ENCODE measurements at regions not wholly inside any gene's neighbourhood (a gene's known extent, or its start where the extent isn't known, plus 50 kb on each side); places are given as distances from the start of the nearest gene placed in this dataset.
"Not testable (repeated sequence)": the region's sequence is repeated elsewhere in the genome, so short reads cannot be mapped to it uniquely, and the experiment has no call there.

DNA sequence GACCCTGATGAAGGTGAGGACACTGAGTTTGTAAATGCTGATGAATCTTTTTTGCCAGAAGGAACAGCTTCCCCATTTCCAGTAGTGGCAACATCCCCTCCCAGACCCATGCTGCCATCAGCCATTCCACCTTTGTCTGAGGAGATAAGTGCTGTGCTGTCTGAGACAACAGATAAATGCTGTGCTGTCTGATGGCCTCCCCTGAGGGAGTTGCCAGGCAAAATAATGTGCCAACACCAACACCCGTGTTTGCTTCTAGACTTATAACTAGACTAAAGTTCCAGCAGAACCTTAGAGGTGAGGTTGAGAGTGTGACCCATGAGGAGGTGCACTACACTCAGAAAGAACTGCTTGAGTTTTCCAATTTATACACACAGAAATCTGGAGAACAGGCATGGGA lies 349.5 kb downstream of the C12orf75 start:
- no peak overlapping the region for H3K27ac ChIP-seq (replicated peaks in 1 of 4)
- H3K27me3 ChIP-seq: no peaks in the 10 kb centered on the region
- H3K4me1 ChIP-seq: peaks cover 20 to 28% (median 26%) of the 10 kb centered on the region in 4 donors
- no peak for TF ChIP-seq POLR2A (IDR thresholded peaks at IDR 0.05; ENCODE audit: low read depth)
- TF ChIP-seq EP300 (IDR thresholded peaks at IDR 0.05): no peak
- DNase-seq (ENCODE audit: extremely low spot score): no peak
- H3K4me3 ChIP-seq: no peak overlapping the region
- intact Hi-C loops (cut with DNase I): no loop called here
- H3K36me3 ChIP-seq: no peaks in the 10 kb centered on the region
- no peaks in the 10 kb centered on the region for H3K9me3 ChIP-seq
- WGBS: 100% methylated on average over 1 of the region's 1 CpG

DNA sequence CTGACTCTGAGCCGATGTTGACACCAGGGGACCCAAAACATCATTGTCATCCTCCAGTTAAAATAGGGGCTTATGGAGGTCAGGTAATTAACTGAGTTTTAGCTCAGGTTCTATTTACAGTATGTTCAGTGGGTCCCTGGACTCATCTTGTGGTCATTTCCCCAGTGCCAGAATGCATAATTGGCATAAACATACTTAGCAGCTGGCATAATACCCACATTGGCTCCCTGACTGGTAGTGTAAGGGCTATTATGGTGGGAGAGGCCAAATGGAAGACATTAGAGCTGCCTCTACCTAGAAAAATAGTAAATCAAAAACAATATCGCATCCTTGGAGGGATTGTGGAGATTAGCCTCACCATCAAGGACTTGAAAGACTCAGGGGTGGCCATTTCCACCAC lies 350.9 kb downstream of the C12orf75 start:
- H3K27ac ChIP-seq (replicated peaks in 1 of 4): no peak overlapping the region
- 98% methylated on average over 2 of the region's 2 CpGs for WGBS
- DNase-seq (ENCODE audit: extremely low spot score): no peak
- H3K9me3 ChIP-seq: no peaks in the 10 kb centered on the region
- intact Hi-C loops (cut with DNase I): no loop called here
- no peak for TF ChIP-seq POLR2AphosphoS5 (IDR thresholded peaks at IDR 0.05)
- TF ChIP-seq EP300 (IDR thresholded peaks at IDR 0.05): no peak
- TF ChIP-seq POLR2A (IDR thresholded peaks at IDR 0.05; ENCODE audit: low read depth): no peak
- TF ChIP-seq, protein P1, sequence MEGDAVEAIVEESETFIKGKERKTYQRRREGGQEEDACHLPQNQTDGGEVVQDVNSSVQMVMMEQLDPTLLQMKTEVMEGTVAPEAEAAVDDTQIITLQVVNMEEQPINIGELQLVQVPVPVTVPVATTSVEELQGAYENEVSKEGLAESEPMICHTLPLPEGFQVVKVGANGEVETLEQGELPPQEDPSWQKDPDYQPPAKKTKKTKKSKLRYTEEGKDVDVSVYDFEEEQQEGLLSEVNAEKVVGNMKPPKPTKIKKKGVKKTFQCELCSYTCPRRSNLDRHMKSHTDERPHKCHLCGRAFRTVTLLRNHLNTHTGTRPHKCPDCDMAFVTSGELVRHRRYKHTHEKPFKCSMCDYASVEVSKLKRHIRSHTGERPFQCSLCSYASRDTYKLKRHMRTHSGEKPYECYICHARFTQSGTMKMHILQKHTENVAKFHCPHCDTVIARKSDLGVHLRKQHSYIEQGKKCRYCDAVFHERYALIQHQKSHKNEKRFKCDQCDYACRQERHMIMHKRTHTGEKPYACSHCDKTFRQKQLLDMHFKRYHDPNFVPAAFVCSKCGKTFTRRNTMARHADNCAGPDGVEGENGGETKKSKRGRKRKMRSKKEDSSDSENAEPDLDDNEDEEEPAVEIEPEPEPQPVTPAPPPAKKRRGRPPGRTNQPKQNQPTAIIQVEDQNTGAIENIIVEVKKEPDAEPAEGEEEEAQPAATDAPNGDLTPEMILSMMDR (IDR thresholded peaks at IDR 0.05): no peak
- H3K36me3 ChIP-seq: no peaks in the 10 kb centered on the region
- H3K4me1 ChIP-seq: peaks cover 10 to 15% (median 13%) of the 10 kb centered on the region in 4 donors
- H3K4me3 ChIP-seq: no peak overlapping the region
- H3K27me3 ChIP-seq: no peaks in the 10 kb centered on the region

- H3K4me1 ChIP-seq; H3K4me3 ChIP-seq; H3K9me3 ChIP-seq; H3K27ac ChIP-seq (replicated peaks in 1 of 4); H3K27me3 ChIP-seq; DNase-seq (ENCODE audit: extremely low spot score); H3K36me3 ChIP-seq; intact Hi-C loops (cut with DNase I): not testable (repeated sequence)
- WGBS: 100% methylated on average over 1 of the region's 1 CpG
Observed at GRCh38 chr12:105682821-105683220, 352.3 kb downstream of the C12orf75 start.

- H3K27me3 ChIP-seq; H3K36me3 ChIP-seq; H3K4me1 ChIP-seq; H3K9me3 ChIP-seq; H3K27ac ChIP-seq (replicated peaks in 1 of 4); intact Hi-C loops (cut with DNase I); DNase-seq (ENCODE audit: extremely low spot score); H3K4me3 ChIP-seq: not testable (repeated sequence)
- 90% methylated on average over 4 of the region's 4 CpGs for WGBS
Observed at GRCh38 chr12:105683836-105684235, 353.3 kb downstream of the C12orf75 start.

- Histone ChIP-seq H3K27me3 (peaks cover 0 to 3% (median 0%) of the 10 kb centered on the region in 4 donors), H3K4me1 (no peaks in the 10 kb centered on the region), H3K9me3 (no peaks in the 10 kb centered on the region), H3K27ac (replicated peaks in 1 of 4) (no peak overlapping the region), H3K36me3 (no peaks in the 10 kb centered on the region), H3K4me3 (no peak overlapping the region)
- DNase-seq (ENCODE audit: extremely low spot score): no peak
- 79% methylated on average over 3 of the region's 3 CpGs for WGBS
- TF ChIP-seq EP300 (IDR thresholded peaks at IDR 0.05) (no peak), POLR2AphosphoS5 (IDR thresholded peaks at IDR 0.05) (no peak), POLR2A (IDR thresholded peaks at IDR 0.05; ENCODE audit: low read depth) (no peak)
- TF ChIP-seq, protein P1 (IDR thresholded peaks at IDR 0.05): no peak
- intact Hi-C loops (cut with DNase I): no loop called here
Observed at GRCh38 chr12:105698075-105698474, 367.6 kb downstream of the C12orf75 start.

GRCh38 chr12:105699209-105699608 lies 368.7 kb downstream of the C12orf75 start:
- no peaks in the 10 kb centered on the region for H3K4me1 ChIP-seq
- 91% methylated on average over 1 of the region's 1 CpG for WGBS
- no peak overlapping the region for H3K27ac ChIP-seq (replicated peaks in 1 of 4)
- no peak for DNase-seq (ENCODE audit: extremely low spot score)
- no peaks in the 10 kb centered on the region for H3K9me3 ChIP-seq
- TF ChIP-seq, protein P1 (IDR thresholded peaks at IDR 0.05): no peak
- TF ChIP-seq POLR2A (IDR thresholded peaks at IDR 0.05; ENCODE audit: low read depth) (no peak), EP300 (IDR thresholded peaks at IDR 0.05) (no peak), POLR2AphosphoS5 (IDR thresholded peaks at IDR 0.05) (no peak)
- H3K4me3 ChIP-seq: no peak overlapping the region
- intact Hi-C loops (cut with DNase I): no loop called here
- H3K27me3 ChIP-seq: peaks cover 0 to 3% (median 0%) of the 10 kb centered on the region in 4 donors
- H3K36me3 ChIP-seq: no peaks in the 10 kb centered on the region

All from esophagus muscularis mucosa (tissue), 4 donors.